UCSD-AML1 (cell line): ENCODE measurements at regions not wholly inside any gene's neighbourhood (a gene's known extent, or its start where the extent isn't known, plus 50 kb on each side); places are given as distances from the start of the nearest gene placed in this dataset.

Source experiments
- DNase-seq: peaks from one replicate; lab custom pipeline; 2025; ENCODE audit not compliant: unreplicated experiment; lab: John Stamatoyannopoulos, UW

GRCh38 chr2:78020491-78020890, 498.3 kb upstream of the LRRTM4 start:
- DNase-seq = no peak

- no peak for DNase-seq
These were observed 501.2 kb upstream of the LRRTM4 start for GRCh38 chr2:78023356-78023755.

GRCh38 chr2:78024996-78025395, 502.8 kb upstream of the LRRTM4 start:
- DNase-seq = no peak

GRCh38 chr2:78029392-78029995, 507.3 kb upstream of the LRRTM4 start:
- DNase-seq = no peak

GRCh38 chr2:78034706-78035105, 512.5 kb upstream of the LRRTM4 start:
- no peak for DNase-seq

GRCh38 chr2:78035804-78036203, 513.6 kb upstream of the LRRTM4 start:
- no peak for DNase-seq

GRCh38 chr2:78051480-78051879, 529.3 kb upstream of the LRRTM4 start:
- DNase-seq = no peak

- no peak for DNase-seq
These were observed 534.8 kb upstream of the LRRTM4 start for GRCh38 chr2:78056976-78057375.

GRCh38 chr2:78061301-78061700, 539.1 kb upstream of the LRRTM4 start:
- DNase-seq = no peak

GRCh38 chr2:78061732-78062131, 539.6 kb upstream of the LRRTM4 start:
- DNase-seq = no peak

GRCh38 chr2:78063246-78064020, 541.3 kb upstream of the LRRTM4 start:
- no peak for DNase-seq

- no peak for DNase-seq
These were observed 543.2 kb upstream of the LRRTM4 start for GRCh38 chr2:78065366-78065765.

GRCh38 chr2:78068808-78069207, 546.6 kb upstream of the LRRTM4 start:
- no peak for DNase-seq

- DNase-seq = no peak
These were observed 548.5 kb upstream of the LRRTM4 start for GRCh38 chr2:78070693-78071092.

GRCh38 chr2:78077633-78078032, 555.5 kb upstream of the LRRTM4 start:
- DNase-seq = no peak

GRCh38 chr2:78082555-78082954, 560.4 kb upstream of the LRRTM4 start:
- DNase-seq = no peak

GRCh38 chr2:78093436-78093835, 571.3 kb upstream of the LRRTM4 start:
- DNase-seq = no peak

GRCh38 chr2:78109272-78109671, 587.1 kb upstream of the LRRTM4 start:
- no peak for DNase-seq

- DNase-seq = no peak
These were observed 593.1 kb upstream of the LRRTM4 start for GRCh38 chr2:78115291-78115690.

GRCh38 chr2:78118037-78118436, 595.9 kb upstream of the LRRTM4 start:
- DNase-seq = no peak

- DNase-seq = no peak
These were observed 598.1 kb upstream of the LRRTM4 start for GRCh38 chr2:78120275-78120674.

GRCh38 chr2:78125042-78125441, 602.9 kb upstream of the LRRTM4 start:
- DNase-seq = no peak

- no peak for DNase-seq
These were observed 605.2 kb upstream of the LRRTM4 start for GRCh38 chr2:78127424-78127823.
